ENCODE measurements at regions not wholly inside any gene's neighbourhood (a gene's known extent, or its start where the extent isn't known, plus 50 kb on each side); places are given as distances from the start of the nearest gene placed in this dataset.

- intact Hi-C loops (cut with DNase I) = no loop called here
Measured at GRCh38 chr5:96256795-96257470, 176.1 kb downstream of the PCSK1 start.

GRCh38 chr5:96254980-96255691 is 177.9 kb downstream of the PCSK1 start:
- H3K27ac ChIP-seq = no peak overlapping the region
- intact Hi-C loops (cut with DNase I) = no loop called here
- 67 to 80% methylated on average over 5 of the region's 5 CpGs for WGBS, 2 donors
- no peak for TF ChIP-seq POLR2A (IDR thresholded peaks at IDR 0.05)
- no peak for TF ChIP-seq CTCF (IDR thresholded peaks at IDR 0.05)
- no peaks in the 10 kb centered on the region for H3K27me3 ChIP-seq
- no peak for DNase-seq
- no peak overlapping the region for H3K4me3 ChIP-seq (replicated peaks in 1 of 3)
- H3K36me3 ChIP-seq = no peaks in the 10 kb centered on the region
- peaks cover 0 to 13% of the 10 kb centered on the region in 2 donors for H3K4me1 ChIP-seq
- no peaks in the 10 kb centered on the region for H3K9me3 ChIP-seq

More at GRCh38 chr5:96256795-96257470, 176.1 kb downstream of the PCSK1 start:
- no peak overlapping the region for H3K27ac ChIP-seq
- WGBS, 2 donors = 68 to 78% methylated on average over 5 of the region's 5 CpGs
- no peaks in the 10 kb centered on the region for H3K9me3 ChIP-seq
- no peak overlapping the region for H3K4me3 ChIP-seq (replicated peaks in 1 of 3)
- DNase-seq = no peak
- H3K36me3 ChIP-seq = no peaks in the 10 kb centered on the region
- H3K4me1 ChIP-seq = peaks cover 0 to 13% of the 10 kb centered on the region in 2 donors
- TF ChIP-seq POLR2A (IDR thresholded peaks at IDR 0.05) = no peak
- no peak for TF ChIP-seq CTCF (IDR thresholded peaks at IDR 0.05)
- H3K27me3 ChIP-seq = no peaks in the 10 kb centered on the region

GRCh38 chr5:96253140-96253539 is 179.9 kb downstream of the PCSK1 start:
- DNase-seq = no peak
- Histone ChIP-seq H3K4me1 (peaks cover 8 to 14% of the 10 kb centered on the region in 2 donors), H3K9me3 (no peaks in the 10 kb centered on the region), H3K36me3 (no peaks in the 10 kb centered on the region), H3K27me3 (no peaks in the 10 kb centered on the region), H3K4me3 (replicated peaks in 1 of 3) (no peak overlapping the region), H3K27ac (no peak overlapping the region)
- TF ChIP-seq CTCF (IDR thresholded peaks at IDR 0.05) (no peak), POLR2A (IDR thresholded peaks at IDR 0.05) (no peak)
- intact Hi-C loops (cut with DNase I) = no loop called here
- 84 to 85% methylated on average over 2 of the region's 2 CpGs for WGBS, 2 donors

GRCh38 chr5:96252596-96252995 is 180.5 kb downstream of the PCSK1 start:
- H3K27ac ChIP-seq = no peak overlapping the region
- H3K27me3 ChIP-seq = no peaks in the 10 kb centered on the region
- H3K4me1 ChIP-seq = peaks cover 14 to 20% of the 10 kb centered on the region in 2 donors
- intact Hi-C loops (cut with DNase I) = no loop called here
- no peaks in the 10 kb centered on the region for H3K9me3 ChIP-seq
- no peak for DNase-seq
- WGBS, 2 donors = 77 to 87% methylated on average over 4 of the region's 4 CpGs
- H3K4me3 ChIP-seq (replicated peaks in 1 of 3) = no peak overlapping the region
- TF ChIP-seq POLR2A (IDR thresholded peaks at IDR 0.05) = no peak
- TF ChIP-seq CTCF (IDR thresholded peaks at IDR 0.05) = no peak
- H3K36me3 ChIP-seq = no peaks in the 10 kb centered on the region

- DNase-seq = no peak
Measured at GRCh38 chr5:96250782-96251181, 182.3 kb downstream of the PCSK1 start.

More at GRCh38 chr5:96250782-96251181, 182.3 kb downstream of the PCSK1 start:
- intact Hi-C loops (cut with DNase I) = no loop called here
- TF ChIP-seq CTCF (IDR thresholded peaks at IDR 0.05) = no peak
- TF ChIP-seq POLR2A (IDR thresholded peaks at IDR 0.05) = no peak
- peaks cover 24 to 33% of the 10 kb centered on the region in 2 donors for H3K4me1 ChIP-seq
- H3K27ac ChIP-seq = no peak overlapping the region
- no peaks in the 10 kb centered on the region for H3K9me3 ChIP-seq
- 94 to 97% methylated on average over 2 of the region's 2 CpGs for WGBS, 2 donors
- H3K27me3 ChIP-seq = no peaks in the 10 kb centered on the region
- H3K4me3 ChIP-seq (replicated peaks in 1 of 3) = no peak overlapping the region
- H3K36me3 ChIP-seq = no peaks in the 10 kb centered on the region
